ENCODE measurements at regions not wholly inside any gene's neighbourhood (a gene's known extent, or its start where the extent isn't known, plus 50 kb on each side); places are given as distances from the start of the nearest gene placed in this dataset.
"Not testable (repeated sequence)": the region's sequence is repeated elsewhere in the genome, so short reads cannot be mapped to it uniquely, and the experiment has no call there.

DNA sequence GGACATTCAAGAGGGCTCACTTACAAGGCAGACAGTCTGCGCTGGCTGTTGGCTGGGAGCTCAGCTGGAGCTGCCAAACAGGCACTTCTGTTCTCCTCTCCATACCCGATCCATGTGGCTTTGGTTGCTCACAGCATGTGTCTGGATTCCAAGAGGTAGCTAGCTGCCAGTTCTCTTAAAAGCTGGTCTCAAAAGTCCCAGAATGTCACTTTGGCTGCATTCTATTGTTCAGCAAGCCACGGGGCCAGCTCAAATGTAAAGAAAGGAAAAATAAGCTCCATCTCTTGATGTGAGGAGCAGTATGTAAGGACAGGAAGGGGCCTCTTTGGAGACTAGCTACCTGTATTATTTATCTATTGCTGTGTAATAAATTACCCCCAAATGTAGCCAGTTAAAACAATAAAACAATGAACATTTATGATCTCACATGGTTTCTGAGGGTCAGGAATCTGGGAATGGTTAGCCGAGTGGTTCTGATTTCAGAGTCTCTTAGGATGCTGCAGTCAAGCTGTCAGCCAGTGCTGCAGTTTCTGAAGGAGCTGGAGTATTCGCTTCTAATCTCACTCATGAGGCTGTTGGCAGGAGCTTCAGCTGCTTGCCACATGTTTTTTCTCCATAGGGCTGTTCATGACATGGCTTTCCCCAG, 112.7 kb upstream of the CLINT1 start:
- peak; percentile 74 for DNase-seq (ENCODE audit: low spot score)

DNA sequence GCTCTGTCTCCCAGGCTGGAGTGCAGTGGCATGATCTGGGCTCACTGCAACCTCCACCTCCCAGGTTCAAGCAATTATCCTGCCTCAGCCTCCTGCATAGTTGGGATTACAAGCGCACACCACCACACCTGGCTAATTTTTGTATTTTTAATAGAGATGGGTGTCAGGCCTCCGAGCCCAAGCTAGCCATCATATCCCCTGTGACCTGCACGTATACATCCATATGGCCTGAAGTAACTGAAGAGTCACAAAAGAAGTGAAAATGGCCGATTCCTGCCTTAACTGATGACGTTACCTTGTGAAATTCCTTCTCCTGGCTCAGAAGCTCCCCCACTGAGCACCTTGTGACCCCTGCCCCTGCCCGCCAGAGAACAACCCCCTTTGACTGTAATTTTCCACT, 109.6 kb upstream of the CLINT1 start:
- DNase-seq (ENCODE audit: low spot score): not testable (repeated sequence)

DNA sequence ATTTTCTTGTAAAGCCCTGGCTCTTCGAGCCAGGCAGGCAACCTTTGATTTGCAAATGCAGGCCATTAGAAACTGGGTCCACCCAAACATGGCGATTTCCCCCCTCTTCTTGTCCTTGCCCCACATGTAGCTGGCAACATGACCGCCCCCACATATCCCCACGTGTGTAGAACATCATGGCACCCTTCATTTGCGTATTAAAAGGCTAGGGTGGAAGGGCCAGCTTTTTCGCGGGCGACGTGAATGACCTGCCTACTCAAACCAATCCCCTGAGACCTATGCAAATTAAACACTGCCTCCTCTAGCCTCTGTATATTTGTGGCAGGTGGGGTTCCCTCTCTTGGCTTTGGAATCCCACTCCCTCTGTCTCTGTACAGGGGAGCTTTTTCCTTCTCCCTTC, 107.0 kb upstream of the CLINT1 start:
- DNase-seq (ENCODE audit: low spot score): no peak

DNA sequence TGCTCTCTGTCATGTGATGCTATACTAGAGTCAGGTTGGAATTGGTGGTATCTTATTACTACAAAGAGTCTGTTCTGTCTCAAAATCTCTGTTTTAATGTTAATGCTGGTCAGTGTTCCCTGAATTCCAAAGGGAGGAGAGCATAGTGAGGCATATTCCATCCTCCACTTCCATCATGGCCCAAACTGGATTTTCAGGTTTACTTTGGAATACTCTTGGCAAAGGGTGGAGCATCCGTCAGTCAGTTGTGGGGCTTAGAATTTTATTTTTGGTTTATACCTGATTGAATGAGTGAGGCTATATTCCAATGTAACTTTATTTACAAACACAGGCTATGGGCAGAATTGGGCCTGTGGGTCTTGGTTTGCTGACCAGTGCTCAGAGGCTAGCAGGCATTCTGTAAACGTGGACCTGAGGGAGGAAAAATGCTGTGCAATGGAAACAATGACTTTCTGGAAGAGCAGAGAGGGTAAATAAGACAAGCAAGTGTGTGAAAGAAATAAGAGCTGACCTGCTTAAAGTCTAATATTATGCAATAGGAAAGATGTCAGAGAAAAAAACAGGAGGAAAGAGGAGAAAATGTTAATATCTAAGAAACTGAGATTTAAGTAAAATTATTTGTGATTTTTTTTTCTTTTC, 106.2 kb upstream of the CLINT1 start:
- DNase-seq (ENCODE audit: low spot score): no peak

DNA sequence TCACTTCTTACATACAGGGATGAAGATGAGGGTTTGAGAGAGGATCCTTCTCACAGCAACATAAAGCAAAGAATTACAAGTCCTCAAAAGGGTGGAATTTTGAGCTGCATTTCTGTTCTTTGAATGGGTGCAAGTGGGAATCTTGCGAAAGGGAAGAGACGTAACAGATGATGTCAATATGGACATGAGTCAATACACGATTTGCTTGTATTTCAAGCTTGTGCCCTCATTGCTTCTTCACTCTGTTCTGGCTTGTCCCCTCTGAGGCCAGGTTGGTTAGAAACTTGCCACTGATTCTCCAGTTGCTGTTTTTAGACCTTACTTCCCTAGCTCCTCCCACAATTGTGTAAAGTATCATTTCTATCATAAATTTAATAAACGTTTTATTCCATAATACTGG, 104.8 kb upstream of the CLINT1 start:
- DNase-seq (ENCODE audit: low spot score): no peak

DNA sequence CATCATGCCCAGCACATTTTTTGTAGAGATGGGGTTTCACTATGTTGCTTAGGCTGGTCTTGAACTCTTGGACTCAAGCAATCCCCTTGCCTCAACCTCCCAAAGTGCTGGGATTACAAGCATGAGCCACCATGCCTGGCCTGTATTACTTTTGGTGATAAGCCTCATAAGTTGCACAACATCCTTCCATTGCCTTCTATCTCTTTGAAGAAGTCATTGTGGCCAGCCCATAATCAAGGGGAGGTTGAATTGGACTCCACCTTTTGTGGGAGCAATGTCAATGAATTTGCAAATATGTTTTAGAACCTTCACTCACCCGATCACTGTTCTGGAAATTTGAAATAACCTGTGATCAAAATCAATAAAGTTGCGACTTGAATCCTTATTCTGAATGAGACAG, 104.3 kb upstream of the CLINT1 start:
- DNase-seq (ENCODE audit: low spot score): no peak

DNA sequence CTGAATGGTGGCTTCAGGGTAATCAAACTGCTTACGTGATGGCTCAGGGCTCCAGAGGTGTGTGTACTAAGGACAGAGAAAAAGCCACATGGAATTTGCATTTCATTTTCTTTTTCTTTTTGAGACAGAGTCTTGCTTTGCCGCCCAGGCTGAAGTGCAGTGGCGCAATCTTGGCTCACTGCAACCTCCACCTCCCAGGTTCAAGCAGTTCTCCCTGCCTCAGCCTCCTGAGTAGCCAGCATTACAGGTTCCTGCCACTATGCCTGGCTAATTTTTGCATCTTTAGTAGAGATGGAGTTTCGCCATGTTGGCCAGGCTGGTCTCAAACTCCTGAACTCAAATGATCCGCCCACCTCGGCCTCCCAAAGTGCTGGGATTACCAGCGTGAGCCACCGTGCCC, 103.7 kb upstream of the CLINT1 start:
- not testable (repeated sequence) for DNase-seq (ENCODE audit: low spot score)

DNA sequence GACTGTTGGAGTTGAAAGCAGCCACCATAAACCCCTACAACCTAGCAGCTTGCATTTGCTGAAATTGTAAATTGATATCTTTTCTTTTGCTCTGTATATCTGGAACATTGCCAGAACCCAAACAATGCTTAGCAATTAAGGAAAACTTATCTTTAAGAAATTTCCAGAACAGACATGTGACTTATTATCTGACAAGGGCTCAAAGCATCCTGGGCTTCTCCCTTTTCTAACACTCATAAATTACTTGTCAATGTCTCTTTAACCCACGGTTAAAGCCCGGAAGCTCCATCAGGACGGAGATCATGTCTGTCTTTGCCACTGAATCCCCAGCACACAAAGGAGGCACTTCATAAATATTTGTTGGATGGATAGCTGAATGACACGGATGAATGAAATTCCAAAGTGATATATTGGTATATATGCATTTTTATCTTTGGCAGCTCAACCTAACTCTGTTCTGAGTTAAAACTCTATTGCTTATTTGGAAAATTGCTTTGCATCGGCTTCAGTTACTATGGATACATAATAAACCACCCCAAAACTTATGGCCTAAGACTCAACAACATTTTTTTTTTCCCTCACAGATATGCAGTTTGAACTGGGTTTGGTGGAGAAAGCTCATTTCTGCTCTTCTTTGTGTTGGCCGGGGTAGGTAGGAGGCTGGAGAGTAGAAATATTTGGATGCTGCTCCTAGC, 103.1 kb upstream of the CLINT1 start:
- DNase-seq (ENCODE audit: low spot score): no peak

DNA sequence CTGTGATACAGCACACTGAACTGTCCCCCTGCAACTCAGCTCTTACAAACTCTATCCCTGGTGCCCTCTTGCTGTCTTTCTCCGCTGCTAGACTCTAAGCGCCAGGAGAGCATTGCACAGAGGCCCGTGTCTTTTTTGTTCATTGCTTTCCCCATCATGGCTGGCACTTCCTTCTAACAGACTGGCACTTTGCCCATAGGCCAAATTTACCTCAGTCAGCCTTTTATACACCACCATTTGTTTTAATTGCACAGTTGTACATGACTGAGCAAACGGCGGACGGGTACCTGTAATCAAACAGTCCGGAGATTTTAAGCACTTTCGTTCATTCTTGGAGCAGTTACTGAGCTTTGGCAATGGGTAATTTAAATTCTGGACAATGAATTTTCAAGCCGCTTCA, 102.2 kb upstream of the CLINT1 start:
- DNase-seq (ENCODE audit: low spot score): no peak

DNA sequence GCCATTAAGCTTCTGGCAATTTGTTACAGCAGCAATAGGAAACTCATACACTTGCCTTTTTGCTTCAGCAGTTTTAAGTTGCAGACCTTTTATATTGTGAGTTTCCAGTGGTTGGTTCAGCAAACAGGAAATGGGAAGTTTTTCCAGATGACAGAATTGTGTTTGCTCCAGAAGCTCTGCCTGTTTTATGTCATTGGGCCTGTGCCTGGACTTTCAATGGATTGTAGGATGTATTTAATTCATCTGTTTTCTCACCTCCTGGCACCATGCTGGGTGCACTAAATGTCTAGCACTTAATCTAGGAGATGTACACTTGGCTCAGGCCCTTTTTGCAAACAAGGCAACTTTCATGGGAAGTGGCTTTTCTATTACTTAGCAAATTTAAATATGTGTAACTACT, 100.4 kb upstream of the CLINT1 start:
- DNase-seq (ENCODE audit: low spot score): no peak

DNA sequence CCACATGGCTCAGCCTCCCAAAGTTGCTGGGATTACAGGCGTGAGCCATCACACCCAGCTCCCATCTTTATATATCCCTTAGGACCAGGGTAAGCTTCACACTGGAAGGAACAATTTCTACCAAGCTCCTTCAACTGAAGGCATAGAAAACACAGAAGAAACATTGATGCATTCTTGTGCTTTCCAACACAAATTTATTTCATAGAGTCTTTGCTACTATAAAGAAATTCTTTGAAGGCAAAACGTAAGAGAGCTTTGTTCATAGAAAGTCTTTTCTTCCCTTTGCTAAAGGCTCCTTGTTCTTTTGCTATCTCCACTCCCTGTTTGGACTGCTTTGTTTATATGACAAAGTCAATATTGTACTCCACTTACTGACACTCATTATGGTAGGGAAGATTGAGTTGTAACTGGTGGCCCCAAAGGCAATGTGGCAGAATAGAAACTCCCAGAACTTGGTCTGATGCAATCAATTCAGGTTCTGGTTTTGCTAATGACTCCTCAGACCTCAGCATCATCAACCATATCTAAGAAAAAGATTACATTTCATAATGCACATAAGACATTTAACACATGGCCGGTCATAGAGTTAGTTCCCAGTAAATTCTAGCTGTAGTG, 97.4 kb upstream of the CLINT1 start:
- no peak for DNase-seq (ENCODE audit: low spot score)

DNA sequence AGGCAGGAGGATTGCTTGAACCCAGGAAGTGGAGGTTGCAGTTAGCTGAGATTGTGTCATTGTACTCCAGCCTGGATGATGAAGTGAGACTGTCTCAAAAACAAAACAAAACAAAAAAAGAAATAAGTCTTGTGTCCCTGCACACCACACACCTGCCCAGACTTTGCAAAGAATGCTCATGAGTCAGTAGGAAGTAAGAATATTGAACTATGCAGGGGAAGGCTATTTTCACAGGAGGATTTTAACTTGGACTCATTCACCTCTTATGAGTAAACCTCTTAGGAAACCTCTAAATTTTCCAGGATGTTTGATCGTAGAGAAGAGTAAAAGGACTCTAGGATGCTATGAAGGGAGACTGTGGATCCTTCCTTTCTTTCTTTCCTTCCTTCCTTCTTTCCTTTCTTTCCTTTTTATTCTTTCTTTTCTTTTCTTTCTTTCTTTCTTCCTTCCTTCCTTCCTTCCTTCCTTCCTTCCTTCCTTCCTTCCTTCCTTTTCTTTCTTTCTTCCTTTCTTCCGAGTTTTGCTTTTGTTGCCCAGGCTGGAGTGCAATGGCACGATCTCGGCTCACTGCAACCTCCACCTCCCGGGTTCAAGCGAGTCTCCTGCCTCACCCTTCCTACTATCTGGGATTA, 96.7 kb upstream of the CLINT1 start:
- DNase-seq (ENCODE audit: low spot score): no peak

DNA sequence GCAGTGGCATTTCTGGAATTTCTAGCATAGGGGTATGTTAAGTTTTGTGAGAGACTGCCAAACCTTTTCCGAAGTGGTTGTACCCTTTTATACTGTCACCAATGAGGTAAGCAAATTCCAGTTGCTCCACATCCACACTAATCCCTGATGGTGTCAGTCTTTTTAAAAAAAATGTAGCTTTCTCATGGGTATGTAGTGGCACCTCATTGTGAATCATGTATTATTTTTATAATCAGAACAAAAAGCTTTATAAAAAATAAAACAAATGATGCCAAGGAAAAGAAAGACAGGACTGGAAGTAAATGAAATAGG, 93.4 kb upstream of the CLINT1 start:
- DNase-seq (ENCODE audit: low spot score): no peak

DNA sequence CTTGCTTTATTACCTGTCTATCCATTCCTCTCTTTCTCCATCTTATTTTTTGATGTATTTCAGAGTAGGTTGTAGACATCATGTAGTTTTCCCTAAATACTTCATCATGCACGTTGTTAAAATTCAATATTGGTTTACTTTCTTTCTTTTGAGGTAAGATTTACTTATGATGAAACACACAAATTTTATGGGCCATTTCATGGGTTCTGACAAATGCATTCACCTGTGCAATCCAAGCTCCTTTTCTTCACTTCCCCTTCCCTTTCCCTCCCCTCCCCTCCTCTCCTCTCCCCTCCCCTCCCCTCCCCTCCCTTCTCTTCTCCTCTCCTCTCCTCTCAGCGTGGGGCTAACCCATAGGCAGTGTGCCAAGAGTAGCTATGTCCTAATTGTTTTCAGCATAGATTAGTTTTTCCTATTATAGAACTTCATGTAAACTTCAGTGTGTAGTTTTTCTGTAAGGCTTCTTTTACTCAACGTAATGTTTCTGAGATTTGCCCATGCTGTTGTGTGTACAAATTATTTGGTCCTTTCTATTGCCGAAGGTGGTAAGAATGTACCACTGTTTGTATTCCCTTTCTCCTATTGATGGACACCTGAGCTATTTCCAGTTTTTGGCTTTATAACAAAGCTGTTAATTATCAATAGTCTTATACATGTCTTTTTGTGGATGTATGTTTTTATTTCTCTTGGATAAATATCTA, 92.9 kb upstream of the CLINT1 start:
- DNase-seq (ENCODE audit: low spot score): no peak

DNA sequence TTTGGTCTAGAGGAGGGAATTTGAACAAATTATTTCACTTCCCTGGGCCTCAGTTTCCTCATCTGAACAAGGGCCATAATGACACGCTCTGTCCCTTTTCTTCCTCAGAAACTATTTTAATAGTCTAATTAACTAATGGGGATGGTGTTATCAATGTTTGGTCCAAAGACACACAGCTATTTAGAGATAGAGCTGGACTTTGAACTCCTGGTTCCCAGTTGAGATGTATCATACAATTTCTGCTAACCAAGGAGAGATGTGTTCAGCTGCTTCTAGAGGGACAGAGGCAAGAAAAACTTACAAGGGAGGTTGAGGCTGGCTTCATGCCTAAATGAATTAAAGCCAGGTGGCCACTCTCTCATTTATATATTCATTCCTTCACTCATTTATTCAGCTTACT, 90.6 kb upstream of the CLINT1 start:
- no peak for DNase-seq (ENCODE audit: low spot score)

DNA sequence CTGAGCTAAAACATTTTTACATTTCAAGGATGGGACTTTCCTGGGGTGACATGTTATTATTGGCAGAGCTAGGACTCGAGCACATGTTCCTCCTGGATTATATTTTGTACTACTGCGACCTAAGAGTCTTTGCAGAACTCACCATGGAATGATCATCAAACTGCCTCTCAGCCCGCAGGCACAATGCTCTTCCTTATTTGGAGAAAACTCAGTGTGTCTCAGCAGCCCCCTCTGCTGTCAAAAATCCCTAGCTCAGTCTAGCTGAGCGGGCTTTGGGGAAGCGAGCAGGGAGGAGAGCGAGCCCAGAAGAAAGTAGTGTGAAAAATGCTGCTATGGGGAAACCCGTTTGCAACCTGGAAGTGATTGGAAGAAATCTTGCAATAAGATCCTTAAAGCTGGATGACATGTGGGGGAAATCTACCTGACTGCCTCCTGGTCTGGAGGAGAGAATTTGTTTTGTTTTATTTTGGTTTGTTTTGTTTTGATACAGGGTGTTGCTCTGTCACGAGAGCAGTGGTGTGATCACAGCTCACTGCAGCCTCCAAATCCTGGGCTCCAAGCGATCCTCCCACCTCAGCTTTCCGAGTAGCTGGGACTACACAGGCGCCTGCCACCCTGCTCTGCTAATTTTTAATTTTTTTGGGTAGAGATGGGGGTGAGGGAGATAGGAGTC, 89.9 kb upstream of the CLINT1 start:
- peak; percentile 87 for DNase-seq (ENCODE audit: low spot score)

DNA sequence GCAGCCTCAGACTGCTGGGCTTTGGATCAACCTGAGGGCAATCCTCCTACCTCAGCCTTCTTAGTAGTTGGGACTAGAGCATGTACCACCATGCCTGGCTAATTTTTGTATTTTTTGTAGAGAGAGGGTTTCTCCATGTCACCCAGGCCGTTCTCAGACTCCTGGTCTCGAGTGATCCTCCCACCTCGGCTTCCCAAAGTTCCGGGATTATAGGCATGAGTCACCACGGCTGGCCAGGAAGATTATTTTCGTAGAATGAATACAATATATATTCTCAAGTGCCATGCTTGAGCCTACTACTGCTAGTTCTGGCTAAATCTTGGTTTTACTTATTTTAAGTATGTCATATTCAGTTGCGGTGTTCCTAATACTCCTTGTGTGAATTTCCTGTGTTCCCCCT, 88.2 kb upstream of the CLINT1 start:
- no peak for DNase-seq (ENCODE audit: low spot score)

DNA sequence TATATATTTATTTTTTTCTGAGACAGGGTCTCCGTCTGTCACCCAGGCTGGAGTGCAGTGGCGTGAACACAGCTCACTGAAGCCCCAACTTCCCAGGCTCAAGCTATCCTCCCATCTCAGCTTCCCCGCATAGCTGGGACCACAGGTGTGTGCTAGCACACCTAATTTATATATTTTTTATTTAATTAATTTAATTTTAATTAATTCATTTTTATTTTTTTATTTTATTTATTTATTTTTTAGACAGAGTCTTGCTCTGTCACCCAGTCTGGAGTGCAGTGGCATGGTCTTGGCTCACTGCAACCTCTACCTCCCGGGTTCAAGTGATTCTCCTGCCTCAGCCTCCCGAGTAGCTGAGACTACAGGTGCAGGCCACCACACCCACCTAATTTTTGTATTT, 86.9 kb upstream of the CLINT1 start:
- not testable (repeated sequence) for DNase-seq (ENCODE audit: low spot score)

DNA sequence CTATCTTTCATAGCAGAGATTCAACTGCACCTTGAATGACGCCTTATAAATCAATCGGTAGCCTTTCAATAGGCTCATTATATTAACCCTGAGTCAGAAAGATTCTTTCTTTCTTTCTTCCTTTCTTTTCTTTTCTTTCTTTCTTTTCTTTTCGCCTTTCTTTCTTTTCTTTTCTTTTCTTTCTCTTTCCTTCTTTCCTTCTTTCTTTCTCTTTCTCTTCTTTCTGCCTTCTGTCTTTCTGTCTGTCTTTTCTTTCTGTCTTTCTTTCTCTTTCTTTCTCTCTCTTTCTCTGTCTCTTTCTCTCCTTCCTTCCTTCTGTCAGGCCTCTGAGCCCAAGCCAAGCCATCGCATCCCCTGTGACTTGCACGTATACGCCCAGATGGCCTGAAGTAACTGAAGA, 86.0 kb upstream of the CLINT1 start:
- DNase-seq (ENCODE audit: low spot score): no peak

DNA sequence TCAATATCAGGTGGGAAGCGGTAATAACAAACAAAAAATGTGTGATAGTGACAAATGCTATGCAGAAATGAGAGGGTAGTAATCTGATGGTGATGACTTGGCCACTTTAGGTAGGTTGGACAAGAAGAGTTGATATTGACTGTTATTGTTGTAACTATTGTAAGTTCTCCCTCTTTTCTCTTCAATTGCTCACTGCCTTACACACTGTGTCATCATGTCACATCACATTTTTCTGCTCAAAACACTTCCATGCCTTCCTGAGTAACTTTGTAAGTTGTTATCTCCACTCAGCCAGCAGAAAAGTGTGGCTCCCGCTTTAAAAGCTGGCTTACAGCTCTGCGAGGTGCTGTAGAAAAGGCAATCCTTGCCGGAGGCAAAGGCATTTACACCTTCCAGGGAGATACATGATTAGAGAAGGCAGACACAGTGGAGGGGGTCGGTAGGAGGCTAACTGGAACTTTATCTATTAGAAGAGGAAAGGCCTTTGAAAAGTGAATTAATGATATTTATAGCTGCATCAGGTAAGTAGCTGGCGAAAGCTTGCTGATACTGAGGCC, 85.2 kb upstream of the CLINT1 start:
- DNase-seq (ENCODE audit: low spot score): no peak

DNA sequence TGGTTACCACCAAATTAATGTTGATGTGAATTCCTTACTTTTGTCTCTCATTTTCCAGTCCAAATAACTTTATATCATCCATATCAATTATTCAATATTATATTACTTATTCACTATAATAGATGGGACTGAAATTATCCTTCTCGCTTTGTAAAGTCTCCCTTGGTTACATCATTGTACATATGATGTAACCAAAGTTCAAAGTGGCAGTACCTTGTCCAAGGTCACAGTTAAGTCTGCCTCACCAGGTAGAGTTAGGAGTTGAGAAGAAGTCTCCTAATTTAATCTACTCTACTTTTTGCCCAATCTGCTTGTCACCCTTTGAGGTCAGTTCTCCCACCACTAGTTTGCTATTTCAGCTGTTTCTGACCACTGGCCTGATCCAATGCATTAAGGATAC, 83.7 kb upstream of the CLINT1 start:
- no peak for DNase-seq (ENCODE audit: low spot score)

Data from left forelimb (tissue), 1 donor.